ENCODE measurements at regions not wholly inside any gene's neighbourhood (a gene's known extent, or its start where the extent isn't known, plus 50 kb on each side); places are given as distances from the start of the nearest gene placed in this dataset.
"Not testable (repeated sequence)": the region's sequence is repeated elsewhere in the genome, so short reads cannot be mapped to it uniquely, and the experiment has no call there.

DNA sequence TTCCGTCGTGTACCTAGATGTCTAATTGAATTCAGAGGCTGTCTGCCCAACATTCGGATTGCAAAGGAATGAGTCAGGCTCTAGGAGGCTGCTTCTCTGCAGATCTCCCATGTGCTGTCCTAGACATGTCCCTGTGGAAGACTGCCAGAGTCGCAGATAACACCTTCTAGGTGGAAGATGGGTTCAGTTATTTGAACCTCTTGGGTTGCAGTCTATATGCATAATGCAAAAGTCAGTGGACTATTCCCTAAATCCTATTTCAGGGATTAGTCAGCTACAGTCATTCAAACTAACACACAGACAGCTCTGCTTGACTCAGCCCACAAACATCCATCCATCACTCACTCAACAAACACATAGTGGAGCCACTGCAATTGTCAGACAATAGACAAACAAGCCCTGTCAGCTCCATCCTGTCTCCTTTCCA is 300.0 kb upstream of the CTNNB1 start:
- no peaks in the 10 kb centered on the region for H3K4me1 Mint-ChIP-seq

DNA sequence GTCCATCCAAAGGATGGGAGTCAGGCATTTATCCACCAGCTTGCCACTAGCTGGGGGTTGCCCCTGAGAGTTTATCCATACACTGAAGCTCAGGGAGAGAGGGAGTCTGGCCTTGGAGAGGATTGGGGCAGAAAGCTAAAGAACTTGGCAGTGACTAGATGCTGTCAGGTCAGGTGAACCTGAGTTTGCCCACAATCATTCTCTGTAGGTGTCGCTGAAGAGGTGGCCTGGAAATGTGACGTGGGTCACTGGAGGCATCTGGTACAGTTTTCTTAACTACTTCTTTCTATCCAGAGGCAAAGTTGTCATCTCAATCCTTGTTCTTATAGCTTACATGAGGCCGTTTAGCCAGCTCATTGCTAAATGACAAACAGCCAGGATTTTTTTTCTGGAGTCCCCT is 298.0 kb upstream of the CTNNB1 start:
- Mint-ChIP-seq H3K9me3 (peaks cover 4% of the 10 kb centered on the region), H3K27ac (no peak overlapping the region), H3K4me1 (no peaks in the 10 kb centered on the region), H3K27me3 (no peaks in the 10 kb centered on the region), H3K36me3 (ENCODE audit: low read depth) (no peaks in the 10 kb centered on the region), H3K4me3 (no peak overlapping the region)
- DNase-seq = no peak
- ATAC-seq = no peak

More for the DNA sequence above, 300.0 kb upstream of the CTNNB1 start:
- ATAC-seq (no peak), DNase-seq (no peak)
- Mint-ChIP-seq H3K9me3 (no peaks in the 10 kb centered on the region), H3K27me3 (no peaks in the 10 kb centered on the region), H3K4me3 (no peak overlapping the region), H3K27ac (no peak overlapping the region), H3K36me3 (ENCODE audit: low read depth) (no peaks in the 10 kb centered on the region)

DNA sequence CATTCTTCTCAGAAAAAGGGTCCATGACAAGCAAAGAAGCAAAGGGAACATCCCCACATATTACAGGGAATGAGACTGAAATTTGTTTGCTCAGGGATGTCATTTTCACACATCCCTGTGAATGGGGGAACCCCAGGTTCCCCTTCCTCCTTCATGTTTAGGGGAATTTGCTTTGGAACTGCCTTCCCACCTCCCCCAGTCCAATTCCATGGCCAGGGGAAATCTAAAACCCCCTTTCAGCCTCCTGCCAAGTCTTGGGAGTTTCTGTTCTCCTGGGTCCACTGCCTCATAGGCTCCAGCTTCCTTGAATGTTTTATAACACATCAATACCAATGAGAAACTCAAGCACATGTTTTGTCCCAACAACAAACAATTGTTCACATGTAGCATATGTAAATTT is 297.5 kb upstream of the CTNNB1 start:
- Mint-ChIP-seq H3K9me3 (peaks cover 4% of the 10 kb centered on the region), H3K36me3 (ENCODE audit: low read depth) (no peaks in the 10 kb centered on the region), H3K27ac (no peak overlapping the region), H3K4me3 (no peak overlapping the region), H3K4me1 (no peaks in the 10 kb centered on the region), H3K27me3 (no peaks in the 10 kb centered on the region)
- DNase-seq (no peak), ATAC-seq (no peak)

DNA sequence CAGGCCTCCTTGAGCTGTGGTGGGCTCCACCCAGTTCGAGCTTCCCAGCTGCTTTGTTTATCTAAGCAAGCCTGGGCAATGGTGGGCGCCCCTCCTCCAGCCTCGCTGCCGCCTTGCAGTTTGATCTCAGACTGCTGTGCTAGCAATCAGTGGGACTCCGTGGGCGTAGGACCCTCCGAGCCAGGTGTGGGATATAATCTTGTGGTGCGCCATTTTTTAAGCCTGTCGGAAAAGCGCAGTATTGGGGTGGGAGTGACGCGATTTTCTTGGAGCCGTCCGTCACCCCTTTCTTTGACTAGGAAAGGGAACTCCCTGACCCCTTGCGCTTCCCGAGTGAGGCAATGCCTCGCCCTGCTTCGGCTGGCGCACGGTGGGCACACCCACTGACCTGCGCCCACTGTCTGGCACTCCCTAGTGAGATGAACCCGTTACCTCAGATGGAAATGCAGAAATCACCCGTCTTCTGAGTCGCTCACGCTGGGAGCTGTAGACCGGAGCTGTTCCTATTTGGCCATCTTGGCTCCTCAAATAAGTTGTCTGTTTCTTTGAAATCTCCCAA is 291.3 kb upstream of the CTNNB1 start:
- H3K27ac Mint-ChIP-seq; H3K4me1 Mint-ChIP-seq; H3K9me3 Mint-ChIP-seq; H3K27me3 Mint-ChIP-seq; DNase-seq; H3K36me3 Mint-ChIP-seq (ENCODE audit: low read depth); ATAC-seq; H3K4me3 Mint-ChIP-seq: not testable (repeated sequence)

DNA sequence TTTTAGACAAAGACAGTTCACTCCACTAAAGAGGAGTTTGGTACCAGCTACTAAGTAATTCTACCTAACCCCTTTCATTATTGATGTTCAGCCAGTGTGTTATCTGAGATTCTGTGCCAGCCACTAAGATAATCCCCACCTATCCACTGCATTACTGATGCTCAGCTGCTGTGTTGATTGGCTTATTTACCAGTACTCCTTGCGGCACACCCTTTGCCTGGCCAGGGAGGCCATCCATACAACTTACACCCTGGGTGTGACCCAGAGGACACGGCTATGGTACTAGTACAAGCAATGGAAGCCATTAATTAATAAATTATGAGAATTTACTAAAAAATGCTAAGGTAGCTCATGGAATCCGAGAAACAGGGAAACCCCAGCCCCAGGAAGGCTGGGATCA is 290.7 kb upstream of the CTNNB1 start:
- H3K4me1 Mint-ChIP-seq = no peaks in the 10 kb centered on the region
- H3K9me3 Mint-ChIP-seq = peaks cover 4% of the 10 kb centered on the region
- ATAC-seq (no peak), DNase-seq (no peak)
- no peak overlapping the region for H3K27ac Mint-ChIP-seq
- H3K27me3 Mint-ChIP-seq = no peaks in the 10 kb centered on the region
- no peaks in the 10 kb centered on the region for H3K36me3 Mint-ChIP-seq (ENCODE audit: low read depth)
- H3K4me3 Mint-ChIP-seq = no peak overlapping the region

DNA sequence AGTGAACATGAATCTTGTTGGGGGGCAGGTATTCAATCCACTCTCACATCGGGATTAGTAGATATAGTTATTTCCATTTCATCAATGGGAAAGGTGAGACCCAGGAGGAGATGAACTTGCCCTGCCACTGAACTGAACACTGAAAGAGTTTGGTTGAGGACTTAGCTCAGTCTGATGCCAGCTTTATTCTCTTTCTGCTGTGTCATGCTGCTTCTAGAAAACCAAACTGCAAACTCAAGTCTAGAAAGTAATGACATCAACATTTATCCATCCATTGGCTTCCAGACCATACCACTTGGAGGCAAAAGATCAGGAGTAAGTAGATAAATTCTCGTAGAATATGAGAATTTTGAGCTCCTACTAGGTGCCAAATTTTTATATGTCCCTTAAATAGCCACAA is 288.0 kb upstream of the CTNNB1 start:
- no peak for DNase-seq
- Mint-ChIP-seq H3K27me3 (no peaks in the 10 kb centered on the region), H3K36me3 (ENCODE audit: low read depth) (no peaks in the 10 kb centered on the region), H3K4me3 (no peak overlapping the region), H3K9me3 (no peaks in the 10 kb centered on the region), H3K27ac (no peak overlapping the region), H3K4me1 (no peaks in the 10 kb centered on the region)
- ATAC-seq = no peak

DNA sequence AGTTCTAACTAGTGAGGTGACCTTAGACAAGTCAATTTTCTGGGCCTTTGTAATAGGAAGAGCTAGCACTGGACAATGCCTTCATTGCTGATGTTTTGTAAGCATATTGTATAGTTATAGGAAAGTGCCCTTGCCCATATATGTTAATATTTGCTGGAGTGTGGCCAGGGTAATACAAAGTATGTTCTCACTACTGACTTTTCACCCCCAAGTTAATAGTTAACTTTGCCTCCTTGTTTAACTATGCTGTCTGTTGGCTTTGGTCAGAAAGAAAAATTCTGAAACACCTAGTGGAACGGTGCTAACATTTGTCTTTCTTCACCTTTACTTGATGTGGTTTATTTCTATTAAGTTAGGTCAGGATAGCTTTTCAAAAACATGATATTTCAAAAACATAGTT is 287.4 kb upstream of the CTNNB1 start:
- no peak for ATAC-seq
- no peaks in the 10 kb centered on the region for H3K36me3 Mint-ChIP-seq (ENCODE audit: low read depth)
- no peaks in the 10 kb centered on the region for H3K27me3 Mint-ChIP-seq
- H3K27ac Mint-ChIP-seq = no peak overlapping the region
- H3K9me3 Mint-ChIP-seq = no peaks in the 10 kb centered on the region
- no peaks in the 10 kb centered on the region for H3K4me1 Mint-ChIP-seq
- H3K4me3 Mint-ChIP-seq = no peak overlapping the region
- no peak for DNase-seq

DNA sequence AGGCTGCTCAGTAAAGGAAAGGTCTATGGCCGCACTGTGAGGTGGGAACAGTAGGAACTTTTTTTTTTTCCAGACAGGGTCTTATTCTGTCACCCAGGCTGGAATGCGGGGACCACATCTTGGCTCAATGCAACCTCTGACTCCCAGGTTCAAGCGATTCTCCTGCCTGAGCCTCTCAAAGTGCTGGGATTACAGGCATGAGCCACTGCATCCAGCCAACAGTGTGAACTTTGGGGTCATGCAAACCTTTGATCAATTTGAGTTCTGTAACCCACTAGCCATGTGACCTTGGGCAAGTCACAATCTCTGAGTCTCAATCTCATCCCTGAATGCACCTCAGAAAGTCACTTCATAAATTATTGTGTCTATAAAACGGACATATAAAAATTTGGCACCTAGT is 286.8 kb upstream of the CTNNB1 start:
- no peak overlapping the region for H3K4me3 Mint-ChIP-seq
- ATAC-seq (no peak), DNase-seq (no peak)
- H3K27me3 Mint-ChIP-seq = no peaks in the 10 kb centered on the region
- no peaks in the 10 kb centered on the region for H3K9me3 Mint-ChIP-seq
- no peak overlapping the region for H3K27ac Mint-ChIP-seq
- H3K36me3 Mint-ChIP-seq (ENCODE audit: low read depth) = no peaks in the 10 kb centered on the region
- no peaks in the 10 kb centered on the region for H3K4me1 Mint-ChIP-seq

DNA sequence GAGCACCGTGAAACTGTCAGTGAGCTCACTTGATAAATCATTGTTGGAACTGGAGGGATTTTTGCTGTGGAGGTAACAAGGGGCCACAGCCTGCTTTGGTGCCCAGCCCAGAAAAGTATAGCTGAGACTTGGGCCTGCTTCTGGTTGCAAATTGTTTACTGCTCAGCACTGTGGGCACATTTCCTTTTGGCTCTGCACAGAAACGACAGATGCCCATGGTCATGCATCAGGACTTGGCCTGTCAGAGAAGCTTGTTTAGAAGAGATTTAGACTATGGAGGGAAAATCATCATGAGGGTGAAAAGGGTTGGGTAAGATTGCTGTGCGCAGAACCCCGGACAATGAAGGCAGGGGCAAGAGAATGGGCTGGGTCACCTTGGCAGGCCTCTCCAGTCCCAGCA is 286.1 kb upstream of the CTNNB1 start:
- DNase-seq = no peak
- H3K36me3 Mint-ChIP-seq (ENCODE audit: low read depth) = no peaks in the 10 kb centered on the region
- no peaks in the 10 kb centered on the region for H3K27me3 Mint-ChIP-seq
- H3K4me3 Mint-ChIP-seq = no peak overlapping the region
- no peak overlapping the region for H3K27ac Mint-ChIP-seq
- H3K9me3 Mint-ChIP-seq = no peaks in the 10 kb centered on the region
- no peak for ATAC-seq
- H3K4me1 Mint-ChIP-seq = no peaks in the 10 kb centered on the region

DNA sequence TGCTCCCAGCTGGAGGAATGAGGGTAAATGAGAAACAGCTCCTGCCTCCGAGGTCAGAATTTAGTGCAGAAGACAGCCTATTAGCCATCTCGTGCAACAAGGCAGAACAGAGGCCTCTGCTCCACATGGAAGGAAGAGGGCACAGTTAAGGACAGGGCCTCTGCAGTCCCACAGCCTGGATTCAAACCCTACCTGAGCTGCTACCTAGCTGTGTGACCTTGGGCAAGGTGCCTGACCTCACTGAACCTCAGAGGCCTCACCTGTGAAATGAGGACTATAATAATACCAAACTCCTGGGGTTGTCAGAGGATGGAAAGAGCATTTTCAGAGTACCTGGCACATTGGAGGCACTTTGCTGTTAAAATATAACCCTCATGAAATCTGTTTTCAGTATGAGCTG is 285.7 kb upstream of the CTNNB1 start:
- H3K27ac Mint-ChIP-seq = no peak overlapping the region
- H3K36me3 Mint-ChIP-seq (ENCODE audit: low read depth) = no peaks in the 10 kb centered on the region
- no peak for DNase-seq
- H3K4me3 Mint-ChIP-seq = no peak overlapping the region
- H3K9me3 Mint-ChIP-seq = no peaks in the 10 kb centered on the region
- H3K4me1 Mint-ChIP-seq = no peaks in the 10 kb centered on the region
- no peak for ATAC-seq
- H3K27me3 Mint-ChIP-seq = no peaks in the 10 kb centered on the region

DNA sequence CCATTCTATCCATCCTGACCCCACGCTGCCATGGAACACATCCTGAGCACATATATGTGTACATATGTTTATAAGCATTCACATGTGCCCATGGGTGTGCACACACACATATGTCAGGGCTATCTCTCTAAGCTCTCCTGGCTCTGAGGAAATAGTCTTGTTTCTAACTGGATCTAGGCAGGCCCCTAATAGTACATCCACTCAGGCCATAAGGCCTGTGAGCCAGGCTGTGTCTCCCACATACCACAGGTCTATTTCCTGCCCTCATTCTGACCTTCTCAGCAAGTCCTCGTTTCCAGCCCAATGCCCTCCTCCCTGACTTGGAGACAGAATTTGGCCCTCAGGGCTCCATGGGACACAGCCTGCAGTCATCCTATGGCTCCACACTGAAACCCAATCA is 284.8 kb upstream of the CTNNB1 start:
- no peaks in the 10 kb centered on the region for H3K9me3 Mint-ChIP-seq
- H3K27me3 Mint-ChIP-seq = no peaks in the 10 kb centered on the region
- no peaks in the 10 kb centered on the region for H3K36me3 Mint-ChIP-seq (ENCODE audit: low read depth)
- DNase-seq (no peak), ATAC-seq (no peak)
- no peak overlapping the region for H3K27ac Mint-ChIP-seq
- no peak overlapping the region for H3K4me3 Mint-ChIP-seq
- H3K4me1 Mint-ChIP-seq = no peaks in the 10 kb centered on the region

DNA sequence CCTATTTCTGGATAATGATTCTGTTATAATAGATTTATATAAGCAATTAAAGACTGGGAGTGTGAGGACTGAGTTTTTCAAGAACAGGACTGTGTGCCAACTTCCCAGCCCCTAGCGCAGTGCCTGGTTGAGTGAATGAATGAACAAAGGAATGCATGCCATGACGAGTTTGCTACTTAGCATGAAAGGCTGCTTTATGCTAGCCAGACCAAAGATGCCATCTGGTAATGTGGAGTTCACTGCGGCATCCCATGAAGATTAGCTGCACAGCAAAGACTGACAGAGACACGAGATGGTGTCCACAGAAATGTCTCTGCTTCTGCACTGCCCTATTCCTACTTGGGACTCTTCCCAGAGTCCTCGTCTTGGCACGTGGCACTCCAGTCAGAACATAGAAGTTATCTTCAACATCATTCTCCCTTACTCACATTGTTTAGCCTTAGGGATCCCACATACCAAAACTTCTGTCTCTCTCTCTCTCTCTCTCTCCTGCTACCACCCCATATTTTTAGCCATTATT is 283.9 kb upstream of the CTNNB1 start:
- no peaks in the 10 kb centered on the region for H3K36me3 Mint-ChIP-seq (ENCODE audit: low read depth)
- H3K27me3 Mint-ChIP-seq = no peaks in the 10 kb centered on the region
- H3K4me3 Mint-ChIP-seq = no peak overlapping the region
- no peaks in the 10 kb centered on the region for H3K9me3 Mint-ChIP-seq
- no peaks in the 10 kb centered on the region for H3K4me1 Mint-ChIP-seq
- no peak overlapping the region for H3K27ac Mint-ChIP-seq
- DNase-seq = no peak
- no peak for ATAC-seq

DNA sequence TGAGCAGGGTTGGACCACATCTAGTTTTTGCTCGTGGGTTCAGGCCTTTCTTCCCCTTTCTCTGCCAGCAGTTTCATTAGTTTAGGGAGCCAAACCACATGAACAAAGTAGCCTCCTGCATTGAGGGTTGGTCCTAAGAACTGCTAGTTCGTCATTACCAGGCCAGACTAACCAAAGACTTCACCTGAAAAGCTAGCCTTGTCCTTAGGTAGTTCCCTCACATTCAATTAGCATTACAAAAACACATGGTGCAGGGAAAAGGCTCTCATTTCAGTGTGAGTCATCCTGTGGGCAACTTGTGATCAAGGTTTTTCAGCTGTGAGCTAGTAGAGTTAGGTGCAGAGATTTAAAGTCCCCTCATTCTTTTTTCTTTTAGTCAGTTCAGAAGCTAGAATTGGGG is 279.3 kb upstream of the CTNNB1 start:
- no peak overlapping the region for H3K4me3 Mint-ChIP-seq
- ATAC-seq = peak; percentile 59

DNA sequence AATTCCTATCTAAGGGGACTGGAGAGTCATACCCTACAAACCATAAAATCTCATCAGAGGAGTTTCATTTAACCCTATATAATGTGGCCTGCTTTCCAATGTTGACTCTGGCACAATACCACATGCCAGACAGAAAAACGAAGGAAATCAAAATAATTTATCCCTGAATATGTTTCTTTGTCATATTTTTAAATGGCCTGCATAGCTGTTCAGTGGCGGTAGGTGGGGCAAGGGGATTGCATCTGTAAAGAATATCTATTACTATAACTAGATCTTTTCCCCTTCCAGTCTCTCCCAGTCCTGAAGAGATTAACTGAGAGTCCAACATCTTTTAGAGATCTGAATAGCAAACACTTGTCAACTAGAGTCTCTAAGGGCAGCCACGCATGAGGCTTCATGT is 278.1 kb upstream of the CTNNB1 start:
- no peak for ATAC-seq
- H3K4me3 Mint-ChIP-seq = no peak overlapping the region

More for the DNA sequence above, 279.3 kb upstream of the CTNNB1 start:
- no peaks in the 10 kb centered on the region for H3K36me3 Mint-ChIP-seq (ENCODE audit: low read depth)
- DNase-seq = no peak
- no peaks in the 10 kb centered on the region for H3K27me3 Mint-ChIP-seq
- H3K9me3 Mint-ChIP-seq = no peaks in the 10 kb centered on the region
- no peak overlapping the region for H3K27ac Mint-ChIP-seq
- H3K4me1 Mint-ChIP-seq = no peaks in the 10 kb centered on the region

DNA sequence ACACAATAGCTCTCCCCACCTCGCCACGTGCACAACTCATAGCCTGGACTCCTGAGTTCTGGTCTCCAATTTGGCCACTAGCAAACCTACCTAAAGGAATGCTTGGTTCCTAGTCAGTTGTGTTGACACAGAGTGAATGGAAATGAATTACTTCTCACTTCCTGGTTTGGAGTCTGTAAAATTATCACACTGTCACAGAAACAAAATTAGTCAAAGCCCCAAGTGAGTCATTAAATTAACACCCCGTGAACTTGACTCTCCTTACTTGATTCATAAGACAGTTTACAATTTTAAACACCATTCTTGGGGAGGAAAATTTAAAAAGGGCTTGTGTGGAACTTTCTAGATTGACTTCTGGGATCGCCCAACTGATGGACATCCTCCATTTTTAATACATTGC is 276.2 kb upstream of the CTNNB1 start:
- H3K27me3 Mint-ChIP-seq = peaks cover 19% of the 10 kb centered on the region
- no peak overlapping the region for H3K4me3 Mint-ChIP-seq
- DNase-seq = no peak
- no peaks in the 10 kb centered on the region for H3K9me3 Mint-ChIP-seq
- H3K36me3 Mint-ChIP-seq (ENCODE audit: low read depth) = no peaks in the 10 kb centered on the region
- no peaks in the 10 kb centered on the region for H3K4me1 Mint-ChIP-seq
- no peak for ATAC-seq
- H3K27ac Mint-ChIP-seq = no peak overlapping the region

More for the DNA sequence above, 278.1 kb upstream of the CTNNB1 start:
- Mint-ChIP-seq H3K27me3 (peaks cover 2% of the 10 kb centered on the region), H3K4me1 (no peaks in the 10 kb centered on the region), H3K36me3 (ENCODE audit: low read depth) (no peaks in the 10 kb centered on the region), H3K9me3 (no peaks in the 10 kb centered on the region), H3K27ac (no peak overlapping the region)
- DNase-seq = no peak

DNA sequence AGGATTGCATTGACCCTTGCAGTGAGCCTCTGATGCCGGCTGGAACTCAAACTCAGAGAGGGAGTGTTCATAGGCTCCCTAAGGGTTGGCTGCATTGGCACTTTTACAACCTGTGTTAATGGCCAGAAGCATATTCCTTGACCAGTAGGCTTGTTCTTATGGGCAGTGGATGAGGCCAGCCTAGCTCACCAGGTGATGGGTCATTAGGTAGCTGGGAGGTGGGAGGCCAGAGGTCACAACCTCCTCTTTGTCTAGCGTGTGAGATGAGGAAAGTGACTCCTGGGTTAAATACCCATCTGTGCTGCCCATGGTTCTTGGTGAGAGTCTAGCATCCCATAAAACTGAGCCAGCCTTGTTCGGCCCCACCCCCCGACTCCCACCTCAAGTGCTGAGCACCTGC is 275.7 kb upstream of the CTNNB1 start:
- Mint-ChIP-seq H3K4me3 (no peak overlapping the region), H3K36me3 (ENCODE audit: low read depth) (no peaks in the 10 kb centered on the region), H3K27ac (no peak overlapping the region), H3K27me3 (peaks cover 21% of the 10 kb centered on the region), H3K9me3 (no peaks in the 10 kb centered on the region), H3K4me1 (no peaks in the 10 kb centered on the region)
- ATAC-seq (no peak), DNase-seq (no peak)

Data from activated naive CD8-positive, alpha-beta T cell treated with anti-CD3 and anti-CD28 coated beads, Interleukin-2, amount 50 U/mL, for 24 hours (primary cell).